Gastroesophageal sphincter (tissue), 3 donors: ENCODE measurements at regions not wholly inside any gene's neighbourhood (a gene's known extent, or its start where the extent isn't known, plus 50 kb on each side); places are given as distances from the start of the nearest gene placed in this dataset.

Source experiments
- CTCF ChIP-seq, 4 experiments: fragments of 200-600 bp in 2 of 4; fragments of 450-650 bp in 2 of 4; sonication (generic) in 1 of 4; IDR thresholded peaks; one replicate each; pipeline ENCODE4 v1.5.1; 2017 to 2019; ENCODE audit warnings: antibody characterized with exemption in 4 of 4, mild to moderate bottlenecking in 2 of 4, moderate library complexity in 2 of 4
- EP300 ChIP-seq: sonication (generic); formaldehyde crosslinking; IDR thresholded peaks from one replicate; pipeline ENCODE4 v1.6.1; 2017; ENCODE audit warnings: antibody characterized with exemption, mild to moderate bottlenecking
- POLR2A ChIP-seq, 2 donors: fragments of 450-650 bp; IDR thresholded peaks; one replicate each; pipeline ENCODE4 v1.6.1; 2017; ENCODE audit warnings: antibody characterized with exemption in 2 of 2, mild to moderate bottlenecking in 2 of 2, moderate library complexity in 1 of 2

- no peak for TF ChIP-seq CTCF (IDR thresholded peaks at IDR 0.05)
- TF ChIP-seq POLR2A (IDR thresholded peaks at IDR 0.05), result no peak
- no peak for TF ChIP-seq EP300
These were observed 918.4 kb downstream of the MCTP2 start for GRCh38 chr15:95149771-95150170.
